ENCODE measurements at regions not wholly inside any gene's neighbourhood (a gene's known extent, or its start where the extent isn't known, plus 50 kb on each side); places are given as distances from the start of the nearest gene placed in this dataset.
"Not testable (repeated sequence)": the region's sequence is repeated elsewhere in the genome, so short reads cannot be mapped to it uniquely, and the experiment has no call there.

DNA sequence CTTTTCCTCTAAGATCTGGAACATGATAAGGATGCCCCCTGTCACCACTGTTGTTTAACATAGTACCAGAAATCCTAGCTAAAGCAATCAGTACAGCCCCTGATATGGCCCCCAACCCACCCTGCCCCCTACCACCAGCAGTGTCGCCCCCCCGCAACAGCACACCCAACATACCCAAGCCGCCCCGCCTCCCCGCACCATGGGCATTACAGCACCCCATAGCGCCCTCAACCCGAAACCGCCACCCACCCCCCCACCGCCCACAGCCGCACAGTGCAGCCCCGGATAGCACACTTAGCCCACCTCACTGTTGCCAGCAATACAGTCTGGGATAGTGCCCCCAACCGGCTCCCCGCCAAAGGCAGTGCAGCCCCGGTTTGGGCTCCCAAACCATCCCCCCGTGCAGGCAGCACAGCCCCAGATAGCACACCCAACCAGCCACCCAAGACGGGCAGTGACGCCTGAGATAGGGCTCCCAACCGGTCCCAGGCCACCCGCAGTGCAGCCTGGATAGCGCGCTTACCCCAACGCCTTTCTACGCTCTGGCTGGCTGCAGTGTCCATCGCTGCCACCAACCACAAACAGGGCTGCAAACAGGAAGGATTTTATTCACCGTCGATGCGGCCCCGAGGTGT, 52.7 kb downstream of the VPREB1 start:
- TF ChIP-seq, protein P1, sequence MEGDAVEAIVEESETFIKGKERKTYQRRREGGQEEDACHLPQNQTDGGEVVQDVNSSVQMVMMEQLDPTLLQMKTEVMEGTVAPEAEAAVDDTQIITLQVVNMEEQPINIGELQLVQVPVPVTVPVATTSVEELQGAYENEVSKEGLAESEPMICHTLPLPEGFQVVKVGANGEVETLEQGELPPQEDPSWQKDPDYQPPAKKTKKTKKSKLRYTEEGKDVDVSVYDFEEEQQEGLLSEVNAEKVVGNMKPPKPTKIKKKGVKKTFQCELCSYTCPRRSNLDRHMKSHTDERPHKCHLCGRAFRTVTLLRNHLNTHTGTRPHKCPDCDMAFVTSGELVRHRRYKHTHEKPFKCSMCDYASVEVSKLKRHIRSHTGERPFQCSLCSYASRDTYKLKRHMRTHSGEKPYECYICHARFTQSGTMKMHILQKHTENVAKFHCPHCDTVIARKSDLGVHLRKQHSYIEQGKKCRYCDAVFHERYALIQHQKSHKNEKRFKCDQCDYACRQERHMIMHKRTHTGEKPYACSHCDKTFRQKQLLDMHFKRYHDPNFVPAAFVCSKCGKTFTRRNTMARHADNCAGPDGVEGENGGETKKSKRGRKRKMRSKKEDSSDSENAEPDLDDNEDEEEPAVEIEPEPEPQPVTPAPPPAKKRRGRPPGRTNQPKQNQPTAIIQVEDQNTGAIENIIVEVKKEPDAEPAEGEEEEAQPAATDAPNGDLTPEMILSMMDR (conservative IDR thresholded peaks at IDR 0.05 in 1 of 2, IDR thresholded peaks at IDR 0.05 in 1 of 2; ENCODE audit: low read depth in 1 of 2, low read length in 2 of 2): not testable (repeated sequence)
- TF ChIP-seq EZH2 (IDR thresholded peaks at IDR 0.05; ENCODE audit: low read length, missing control alignments): not testable (repeated sequence)

Data from fibroblast of lung (primary cell).